A549 (cell line): ENCODE measurements at regions not wholly inside any gene's neighbourhood (a gene's known extent, or its start where the extent isn't known, plus 50 kb on each side); places are given as distances from the start of the nearest gene placed in this dataset.

Source experiments
- ATAC-seq, 2 experiments: fragments of 200-7000 bp in 1 of 2; fragments of >200 bp in 1 of 2; cut with Nextera tagmentation in 1 of 2; cut with Tn5 transposase in 1 of 2; 3 replicates each; pipeline versions ENCODE4 v1.8.0 to v1.9.1; 2018 to 2020; ENCODE audit warnings: mild to moderate bottlenecking in 1 of 2, moderate library complexity in 1 of 2
- CTCF ChIA-PET: fragments of 300-600 bp; sonication (Branson Sonifier 250); formaldehyde crosslinking; extraction: SDS; loops from one replicate; lab custom pipeline; 2021; ENCODE audit warnings: antibody characterized with exemption, inconsistent platforms; lab: Yijun Ruan, JAX
- POLR2A ChIA-PET: fragments of 350-600 bp; formaldehyde crosslinking; extraction: SDS; loops from one replicate; lab custom pipeline; 2021; ENCODE audit warnings: antibody characterized with exemption, inconsistent platforms; lab: Yijun Ruan, JAX
- DNase-seq, 2 experiments: peaks; one replicate each; pipeline versions ENCODE4 v3.0.0 to v3.0.0-alpha.2; 2011 to 2016; ENCODE audit warnings: low read depth in 1 of 2, low spot score in 1 of 2
- FAIRE-seq: peaks from 2 replicates; lab custom pipeline; 2011; peaks lifted over from hg19 to GRCh38; lab: Jason Lieb, UNC
- H3K27ac ChIP-seq, 2 experiments: fragments of >200 bp; sonication (Bioruptor Twin); formaldehyde crosslinking; 3 replicates each; pipeline ENCODE4 v1.5.1; 2016 to 2017
- H3K4me1 ChIP-seq: fragments of >200 bp; sonication (Bioruptor Twin); formaldehyde crosslinking; 3 replicates; pipeline ENCODE4 v1.6.1; 2016
- H3K4me2 ChIP-seq: fragments of >200 bp; sonication (Bioruptor Twin); formaldehyde crosslinking; 3 replicates; pipeline ENCODE4 v1.6.1; 2016
- H3K4me3 ChIP-seq: fragments of >200 bp; sonication (Bioruptor Twin); formaldehyde crosslinking; 3 replicates; pipeline ENCODE4 v1.5.1; 2016
- H3K9me3 ChIP-seq: fragments of >200 bp; sonication (Bioruptor Twin); formaldehyde crosslinking; 3 replicates; pipeline ENCODE4 v1.6.1; 2016
- CHD2 ChIP-seq: fragments of 150-350 bp; IDR thresholded peaks from 2 replicates; pipeline ENCODE4 v1.6.1; 2014; ENCODE audit warnings: low read length; ENCODE audit not compliant: partially characterized antibody
- EHF ChIP-seq: fragments of 250-450 bp; sonication (Bioruptor Pico); IDR thresholded peaks from 2 replicates; pipeline ENCODE4 v1.5.0; 2020; ENCODE audit warnings: mild to moderate bottlenecking
- EHMT2 ChIP-seq: fragments of 200-600 bp; sonication (generic); IDR thresholded peaks from 2 replicates; pipeline ENCODE4 v1.6.1; 2016; ENCODE audit warnings: antibody characterized with exemption, low read depth, mild to moderate bottlenecking, moderate library complexity
- ELK1 ChIP-seq: fragments of 150-350 bp; IDR thresholded peaks from 2 replicates; pipeline ENCODE4 v1.6.1; 2014; ENCODE audit warnings: low read depth, mild to moderate bottlenecking, low read length
- EP300 ChIP-seq, 2 experiments: fragments of >200 bp; sonication (Bioruptor Twin); formaldehyde crosslinking; IDR thresholded peaks; 2 replicates in 1 of 2; 3 replicates in 1 of 2; pipeline ENCODE4 v1.6.1; 2016 to 2017
- FOSB ChIP-seq: fragments of 250-450 bp; sonication (Bioruptor Pico); IDR thresholded peaks from 2 replicates; pipeline ENCODE4 v1.5.0; 2020; ENCODE audit warnings: mild to moderate bottlenecking, moderate library complexity
- FOXS1 ChIP-seq: fragments of 250-450 bp; sonication (Bioruptor Pico); IDR thresholded peaks from 2 replicates; pipeline ENCODE4 v1.5.0; 2020; ENCODE audit warnings: mild to moderate bottlenecking, moderate library complexity
- GATA3 ChIP-seq: IDR thresholded peaks from 2 replicates; pipeline ENCODE4 v1.6.1; 2012; ENCODE audit warnings: borderline replicate concordance
- HDAC2 ChIP-seq: fragments of 200-600 bp; sonication (generic); IDR thresholded peaks from 2 replicates; pipeline ENCODE4 v1.6.1; 2016
- HEYL ChIP-seq: fragments of 250-450 bp; sonication (Bioruptor Pico); IDR thresholded peaks from 2 replicates; pipeline ENCODE4 v1.8.0; 2021; ENCODE audit warnings: mild to moderate bottlenecking, moderate library complexity
- HOXB13 ChIP-seq: fragments of 250-450 bp; sonication (Bioruptor Pico); IDR thresholded peaks from 2 replicates; pipeline ENCODE4 v1.5.0; 2020; ENCODE audit warnings: low read depth, mild to moderate bottlenecking, moderate library complexity
- HOXB5 ChIP-seq: fragments of 250-450 bp; sonication (Bioruptor Pico); IDR thresholded peaks from 2 replicates; pipeline ENCODE4 v1.5.0; 2020; ENCODE audit warnings: mild to moderate bottlenecking, moderate library complexity
- JUNB ChIP-seq: fragments of >200 bp; sonication (Bioruptor Twin); formaldehyde crosslinking; IDR thresholded peaks from 2 replicates; pipeline ENCODE4 v1.6.1; 2016
- KDM1A ChIP-seq: fragments of 200-600 bp; sonication (generic); IDR thresholded peaks from 2 replicates; pipeline ENCODE4 v1.6.1; 2016; ENCODE audit warnings: low read depth, mild to moderate bottlenecking
- KDM5A ChIP-seq: fragments of 200-600 bp; sonication (generic); IDR thresholded peaks from 2 replicates; pipeline ENCODE4 v1.6.1; 2016; ENCODE audit warnings: antibody characterized with exemption, mild to moderate bottlenecking
- MAX ChIP-seq: IDR thresholded peaks from 2 replicates; pipeline ENCODE4 v1.6.1; 2012
- NFE2L2 ChIP-seq: fragments of 150-350 bp; conservative IDR thresholded peaks from 2 replicates; pipeline ENCODE4 v1.6.1; 2014; ENCODE audit warnings: low read length
- NR3C1 ChIP-seq: fragments of >200 bp; sonication (Bioruptor Twin); formaldehyde crosslinking; IDR thresholded peaks from 3 replicates; pipeline ENCODE4 v1.6.1; 2017
- PBX3 ChIP-seq: IDR thresholded peaks from 2 replicates; pipeline ENCODE4 v1.6.1; 2012
- PHF8 ChIP-seq: fragments of 200-600 bp; sonication (generic); IDR thresholded peaks from 2 replicates; pipeline ENCODE4 v1.6.1; 2016; ENCODE audit warnings: low read depth, mild to moderate bottlenecking, antibody characterized with exemption, moderate library complexity, borderline replicate concordance
- RAD21 ChIP-seq, 2 experiments: fragments of >200 bp in 1 of 2; sonication (Bioruptor Twin) in 1 of 2; formaldehyde crosslinking in 1 of 2; IDR thresholded peaks in 1 of 2; conservative IDR thresholded peaks in 1 of 2; 2 replicates in 1 of 2; 3 replicates in 1 of 2; pipeline ENCODE4 v1.6.1; 2012 to 2018; ENCODE audit warnings: inconsistent platforms in 1 of 2
- RARB ChIP-seq: fragments of 250-450 bp; sonication (Bioruptor Pico); IDR thresholded peaks from 2 replicates; pipeline ENCODE4 v1.8.0; 2021; ENCODE audit warnings: mild to moderate bottlenecking, moderate library complexity
- RNF2 ChIP-seq: fragments of 200-600 bp; sonication (generic); IDR thresholded peaks from 2 replicates; pipeline ENCODE4 v1.6.1; 2016; ENCODE audit warnings: low read depth, mild to moderate bottlenecking, antibody characterized with exemption, moderate library complexity, borderline replicate concordance
- SMC3 ChIP-seq: fragments of >200 bp; sonication (Bioruptor Twin); formaldehyde crosslinking; IDR thresholded peaks from 3 replicates; pipeline ENCODE4 v1.6.1; 2018; ENCODE audit warnings: inconsistent platforms
- TFCP2L1 ChIP-seq: fragments of 250-450 bp; sonication (Bioruptor Pico); IDR thresholded peaks from 2 replicates; pipeline ENCODE4 v1.5.0; 2021; ENCODE audit warnings: mild to moderate bottlenecking
- ZNF302 ChIP-seq: fragments of 250-450 bp; sonication (Bioruptor Pico); IDR thresholded peaks from 2 replicates; pipeline ENCODE4 v1.9.0; 2021; ENCODE audit warnings: inconsistent platforms, mild to moderate bottlenecking, moderate library complexity
- ZSCAN20 ChIP-seq: fragments of 250-450 bp; sonication (Bioruptor Pico); IDR thresholded peaks from 2 replicates; pipeline ENCODE4 v1.8.0; 2022; ENCODE audit warnings: mild to moderate bottlenecking, moderate library complexity
- WGBS: methylation state at CpG from one replicate; pipeline ENCODE4 v1.1.6; 2017; ENCODE audit errors: missing lambda C conversion rate; 5-methylcytosine and 5-hydroxymethylcytosine counted together
- TF ChIP-seq, protein P1 (sequence below): IDR thresholded peaks from 2 replicates; pipeline ENCODE4 v1.6.1; 2012; ENCODE audit warnings: low read depth, borderline replicate concordance
- TF ChIP-seq, protein P2 (sequence below): fragments of >200 bp; sonication (Bioruptor Twin); formaldehyde crosslinking; IDR thresholded peaks from 2 replicates; pipeline ENCODE4 v1.6.1; 2016
- TF ChIP-seq, protein P3 (sequence below): fragments of >200 bp; sonication (Bioruptor Twin); formaldehyde crosslinking; IDR thresholded peaks from 3 replicates; pipeline ENCODE4 v1.6.1; 2016
- TF ChIP-seq, protein P4 (sequence below): fragments of 450-650 bp; IDR thresholded peaks from 2 replicates; pipeline ENCODE4 v1.6.1; 2014; ENCODE audit warnings: antibody characterized with exemption

- H3K4me3 ChIP-seq = no peak overlapping the region
- H3K9me3 ChIP-seq = no peaks in the 10 kb centered on the region
- no peak overlapping the region for H3K4me2 ChIP-seq
- FAIRE-seq (no peak), ATAC-seq (no peak), DNase-seq (no peak)
- no peaks in the 10 kb centered on the region for H3K4me1 ChIP-seq
- TF ChIP-seq, protein P1, sequence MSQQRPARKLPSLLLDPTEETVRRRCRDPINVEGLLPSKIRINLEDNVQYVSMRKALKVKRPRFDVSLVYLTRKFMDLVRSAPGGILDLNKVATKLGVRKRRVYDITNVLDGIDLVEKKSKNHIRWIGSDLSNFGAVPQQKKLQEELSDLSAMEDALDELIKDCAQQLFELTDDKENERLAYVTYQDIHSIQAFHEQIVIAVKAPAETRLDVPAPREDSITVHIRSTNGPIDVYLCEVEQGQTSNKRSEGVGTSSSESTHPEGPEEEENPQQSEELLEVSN = no peak
- TF ChIP-seq, protein P2, sequence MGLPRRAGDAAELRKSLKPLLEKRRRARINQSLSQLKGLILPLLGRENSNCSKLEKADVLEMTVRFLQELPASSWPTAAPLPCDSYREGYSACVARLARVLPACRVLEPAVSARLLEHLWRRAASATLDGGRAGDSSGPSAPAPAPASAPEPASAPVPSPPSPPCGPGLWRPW = no peak
- no peak for TF ChIP-seq ZSCAN20 (CRISPR knock-in tag)
- TF ChIP-seq JUNB = no peak
- no peak for TF ChIP-seq PHF8
- no peak for TF ChIP-seq MAX
- TF ChIP-seq CHD2 = no peak
- TF ChIP-seq HDAC2 = no peak
- no peak for TF ChIP-seq KDM5A
- TF ChIP-seq FOSB (CRISPR knock-in tag) = no peak
- TF ChIP-seq, protein P3, sequence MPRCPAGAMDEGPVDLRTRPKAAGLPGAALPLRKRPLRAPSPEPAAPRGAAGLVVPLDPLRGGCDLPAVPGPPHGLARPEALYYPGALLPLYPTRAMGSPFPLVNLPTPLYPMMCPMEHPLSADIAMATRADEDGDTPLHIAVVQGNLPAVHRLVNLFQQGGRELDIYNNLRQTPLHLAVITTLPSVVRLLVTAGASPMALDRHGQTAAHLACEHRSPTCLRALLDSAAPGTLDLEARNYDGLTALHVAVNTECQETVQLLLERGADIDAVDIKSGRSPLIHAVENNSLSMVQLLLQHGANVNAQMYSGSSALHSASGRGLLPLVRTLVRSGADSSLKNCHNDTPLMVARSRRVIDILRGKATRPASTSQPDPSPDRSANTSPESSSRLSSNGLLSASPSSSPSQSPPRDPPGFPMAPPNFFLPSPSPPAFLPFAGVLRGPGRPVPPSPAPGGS = no peak
- no peak for TF ChIP-seq EHF
- TF ChIP-seq FOXS1 (CRISPR knock-in tag) = no peak
- no peak for TF ChIP-seq SMC3
- no peak for TF ChIP-seq HOXB5 (CRISPR knock-in tag)
- no peak overlapping the region for H3K27ac ChIP-seq
- CTCF ChIA-PET = no interaction called here
- POLR2A ChIA-PET = no interaction called here
Observed at GRCh38 chr6:102553214-102553613, 1159.7 kb downstream of the GRIK2 start.

GRCh38 chr6:102549221-102549874 is 1155.8 kb downstream of the GRIK2 start:
- no peak for FAIRE-seq
- no peaks in the 10 kb centered on the region for H3K9me3 ChIP-seq
- H3K4me1 ChIP-seq = no peaks in the 10 kb centered on the region
- ChIA-PET POLR2A (no interaction called here), CTCF (no interaction called here)
- 27% methylated on average over 6 of the region's 6 CpGs for WGBS
- no peak overlapping the region for H3K27ac ChIP-seq
- TF ChIP-seq MAX (no peak), RNF2 (no peak), PBX3 (no peak), KDM1A (no peak), HEYL (CRISPR knock-in tag) (no peak), HOXB13 (CRISPR knock-in tag) (no peak)
- TF ChIP-seq, all 56 proteins: peak for 0
- Histone ChIP-seq H3K4me3 (no peak overlapping the region), H3K4me2 (no peak overlapping the region)
- ATAC-seq (no peak), DNase-seq (no peak)

DNA sequence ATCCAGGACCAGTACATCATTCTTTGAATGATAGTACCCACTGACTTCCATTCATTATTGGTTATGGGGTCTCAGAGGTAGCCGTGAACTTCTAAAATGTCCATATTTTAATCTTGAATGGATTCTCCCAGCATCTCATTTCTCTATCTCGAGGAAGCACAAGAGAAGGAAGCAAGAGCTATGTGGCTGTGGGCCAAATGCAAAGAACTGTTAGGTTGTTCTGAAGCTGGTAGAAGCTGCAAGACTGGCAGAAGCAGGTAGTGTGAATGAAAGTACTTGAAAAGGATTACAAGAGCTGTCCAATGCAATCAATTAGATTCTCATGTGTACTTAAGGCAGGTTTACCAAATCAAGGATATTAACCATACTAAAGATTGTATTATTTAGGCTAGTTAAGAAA is 1131.8 kb downstream of the GRIK2 start:
- 6% methylated on average over 2 of the region's 2 CpGs for WGBS
- Histone ChIP-seq H3K9me3 (no peaks in the 10 kb centered on the region), H3K4me1 (no peaks in the 10 kb centered on the region), H3K4me3 (no peak overlapping the region), H3K4me2 (no peak overlapping the region), H3K27ac (no peak overlapping the region)
- DNase-seq (no peak), ATAC-seq (no peak), FAIRE-seq (no peak)
- ChIA-PET CTCF (no interaction called here), POLR2A (no interaction called here)
- TF ChIP-seq NFE2L2 (no peak), JUNB (no peak), KDM5A (no peak), CHD2 (no peak), HEYL (CRISPR knock-in tag) (no peak), HOXB5 (CRISPR knock-in tag) (no peak), TFCP2L1 (CRISPR knock-in tag) (no peak), RARB (CRISPR knock-in tag) (no peak), RAD21 (conservative IDR thresholded peaks at IDR 0.05 in 1 of 2, IDR thresholded peaks at IDR 0.05 in 1 of 2) (no peak), EHMT2 (no peak), ELK1 (no peak), ZNF302 (no peak), EP300 (IDR thresholded peaks at IDR 0.05) (no peak), GATA3 (no peak), NR3C1 (no peak)
- TF ChIP-seq, protein P4, sequence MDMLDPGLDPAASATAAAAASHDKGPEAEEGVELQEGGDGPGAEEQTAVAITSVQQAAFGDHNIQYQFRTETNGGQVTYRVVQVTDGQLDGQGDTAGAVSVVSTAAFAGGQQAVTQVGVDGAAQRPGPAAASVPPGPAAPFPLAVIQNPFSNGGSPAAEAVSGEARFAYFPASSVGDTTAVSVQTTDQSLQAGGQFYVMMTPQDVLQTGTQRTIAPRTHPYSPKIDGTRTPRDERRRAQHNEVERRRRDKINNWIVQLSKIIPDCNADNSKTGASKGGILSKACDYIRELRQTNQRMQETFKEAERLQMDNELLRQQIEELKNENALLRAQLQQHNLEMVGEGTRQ = no peak
